ENCODE measurements at regions not wholly inside any gene's neighbourhood (a gene's known extent, or its start where the extent isn't known, plus 50 kb on each side); places are given as distances from the start of the nearest gene placed in this dataset.

DNA sequence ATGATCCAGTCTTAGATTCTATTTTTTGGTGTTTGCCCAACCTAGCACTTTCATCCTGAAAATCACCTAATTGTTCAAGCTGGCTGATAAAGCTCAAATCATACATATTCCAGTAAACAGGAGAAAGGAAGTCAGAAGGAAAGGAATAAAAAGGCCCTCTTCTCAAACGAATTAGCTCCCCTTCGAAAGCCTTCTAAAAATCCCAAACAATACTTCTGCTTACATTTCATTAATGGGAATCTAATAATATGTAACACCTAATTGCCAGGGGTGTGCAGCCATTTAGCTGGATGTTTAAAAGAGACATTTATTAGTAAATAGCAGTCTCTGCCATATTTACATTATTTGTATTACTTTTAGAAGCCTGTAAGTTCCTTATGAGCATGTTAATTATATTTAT is 302.9 kb upstream of the TCF21 start:
- H3K36me3 ChIP-seq (replicated peaks in 1 of 2; ENCODE audit: control insufficient read depth in 1 of 2, insufficient read depth in 2 of 2, low read length in 1 of 2), result no peaks in the 10 kb centered on the region
- no peaks in the 10 kb centered on the region for H3K9me3 ChIP-seq
- no peaks in the 10 kb centered on the region for H3K79me2 ChIP-seq (ENCODE audit: insufficient read depth)
- ChIA-PET CTCF (no interaction called here), POLR2A (no interaction called here)
- no peaks in the 10 kb centered on the region for H3K27me3 ChIP-seq (ENCODE audit: insufficient read depth)
- WGBS (ENCODE audit: low lambda C conversion rate), result 0% methylated on average over 2 of the region's 2 CpGs
- no peak overlapping the region for H3K4me3 ChIP-seq (ENCODE audit: low read depth in 2 of 2, low read length in 1 of 2)
- no peak overlapping the region for H3K9ac ChIP-seq
- no peaks in the 10 kb centered on the region for H3K4me1 ChIP-seq (ENCODE audit: control insufficient read depth in 1 of 2, insufficient read depth in 2 of 2, low read depth in 1 of 2, low read length in 1 of 2)
- no peak for TF ChIP-seq ELF1 (IDR thresholded peaks at IDR 0.05)
- no peak for TF ChIP-seq FOSL2 (IDR thresholded peaks at IDR 0.05; ENCODE audit: borderline replicate concordance, low read depth)
- TF ChIP-seq SIN3A (IDR thresholded peaks at IDR 0.05; ENCODE audit: borderline replicate concordance, low read depth, low read length), result no peak
- no peak for TF ChIP-seq GATA2 (CRISPR knock-in tag; IDR thresholded peaks at IDR 0.05)
- no peak for TF ChIP-seq FOXJ3 (CRISPR knock-in tag; IDR thresholded peaks at IDR 0.05)
- TF ChIP-seq POLR2AphosphoS5 (IDR thresholded peaks at IDR 0.05; ENCODE audit: low read depth, low read length), result no peak
- TF ChIP-seq, protein P1, sequence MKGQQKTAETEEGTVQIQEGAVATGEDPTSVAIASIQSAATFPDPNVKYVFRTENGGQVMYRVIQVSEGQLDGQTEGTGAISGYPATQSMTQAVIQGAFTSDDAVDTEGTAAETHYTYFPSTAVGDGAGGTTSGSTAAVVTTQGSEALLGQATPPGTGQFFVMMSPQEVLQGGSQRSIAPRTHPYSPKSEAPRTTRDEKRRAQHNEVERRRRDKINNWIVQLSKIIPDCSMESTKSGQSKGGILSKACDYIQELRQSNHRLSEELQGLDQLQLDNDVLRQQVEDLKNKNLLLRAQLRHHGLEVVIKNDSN (IDR thresholded peaks at IDR 0.05; ENCODE audit: borderline replicate concordance, low read depth), result no peak
- no peak for TF ChIP-seq REST (IDR thresholded peaks at IDR 0.05; ENCODE audit: low read depth, low read length)
- TF ChIP-seq JUND (IDR thresholded peaks at IDR 0.05), result no peak
- TF ChIP-seq IRF3 (IDR thresholded peaks at IDR 0.05; ENCODE audit: low read depth, low read length), result no peak
- TF ChIP-seq NFIC (IDR thresholded peaks at IDR 0.05; ENCODE audit: borderline replicate concordance), result no peak
- TF ChIP-seq EP300 (IDR thresholded peaks at IDR 0.05; ENCODE audit: borderline replicate concordance in 1 of 2, low read depth in 1 of 2, low read length in 1 of 2), result no peak
- TF ChIP-seq, protein P2, sequence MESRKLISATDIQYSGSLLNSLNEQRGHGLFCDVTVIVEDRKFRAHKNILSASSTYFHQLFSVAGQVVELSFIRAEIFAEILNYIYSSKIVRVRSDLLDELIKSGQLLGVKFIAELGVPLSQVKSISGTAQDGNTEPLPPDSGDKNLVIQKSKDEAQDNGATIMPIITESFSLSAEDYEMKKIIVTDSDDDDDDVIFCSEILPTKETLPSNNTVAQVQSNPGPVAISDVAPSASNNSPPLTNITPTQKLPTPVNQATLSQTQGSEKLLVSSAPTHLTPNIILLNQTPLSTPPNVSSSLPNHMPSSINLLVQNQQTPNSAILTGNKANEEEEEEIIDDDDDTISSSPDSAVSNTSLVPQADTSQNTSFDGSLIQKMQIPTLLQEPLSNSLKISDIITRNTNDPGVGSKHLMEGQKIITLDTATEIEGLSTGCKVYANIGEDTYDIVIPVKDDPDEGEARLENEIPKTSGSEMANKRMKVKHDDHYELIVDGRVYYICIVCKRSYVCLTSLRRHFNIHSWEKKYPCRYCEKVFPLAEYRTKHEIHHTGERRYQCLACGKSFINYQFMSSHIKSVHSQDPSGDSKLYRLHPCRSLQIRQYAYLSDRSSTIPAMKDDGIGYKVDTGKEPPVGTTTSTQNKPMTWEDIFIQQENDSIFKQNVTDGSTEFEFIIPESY (IDR thresholded peaks at IDR 0.05; ENCODE audit: borderline replicate concordance, low read depth), result no peak
- no peak for TF ChIP-seq MXI1 (IDR thresholded peaks at IDR 0.05; ENCODE audit: low read depth, low read length)
- no peak for TF ChIP-seq CHD2 (IDR thresholded peaks at IDR 0.05; ENCODE audit: low read length, partially characterized antibody)
- no peak for TF ChIP-seq USF2 (IDR thresholded peaks at IDR 0.05; ENCODE audit: borderline replicate concordance, low read depth, low read length)
- TF ChIP-seq TCF12 (IDR thresholded peaks at IDR 0.05), result no peak
- H3K27ac ChIP-seq (ENCODE audit: low read depth in 2 of 2, low read length in 1 of 2), result no peak overlapping the region
- no peaks in the 10 kb centered on the region for H4K20me1 ChIP-seq (ENCODE audit: insufficient read depth)
- no peaks in the 10 kb centered on the region for H3K9me2 ChIP-seq
- DNase-seq, result no peak
- H3K4me2 ChIP-seq, result no peak overlapping the region
- H2AFZ ChIP-seq (ENCODE audit: low read depth), result no peak overlapping the region
- H3F3A ChIP-seq (replicated peaks; ENCODE audit: insufficient read depth), result no peaks in the 10 kb centered on the region
